Right renal pelvis (tissue), 4 donors: ENCODE measurements at regions not wholly inside any gene's neighbourhood (a gene's known extent, or its start where the extent isn't known, plus 50 kb on each side); places are given as distances from the start of the nearest gene placed in this dataset.

Source experiments
- DNase-seq, 4 donors: peaks; one replicate each; pipeline ENCODE4 v3.0.0-alpha.2; 2013; ENCODE audit warnings: low read depth in 4 of 4, low spot score in 3 of 4, missing footprints in 1 of 4

DNA sequence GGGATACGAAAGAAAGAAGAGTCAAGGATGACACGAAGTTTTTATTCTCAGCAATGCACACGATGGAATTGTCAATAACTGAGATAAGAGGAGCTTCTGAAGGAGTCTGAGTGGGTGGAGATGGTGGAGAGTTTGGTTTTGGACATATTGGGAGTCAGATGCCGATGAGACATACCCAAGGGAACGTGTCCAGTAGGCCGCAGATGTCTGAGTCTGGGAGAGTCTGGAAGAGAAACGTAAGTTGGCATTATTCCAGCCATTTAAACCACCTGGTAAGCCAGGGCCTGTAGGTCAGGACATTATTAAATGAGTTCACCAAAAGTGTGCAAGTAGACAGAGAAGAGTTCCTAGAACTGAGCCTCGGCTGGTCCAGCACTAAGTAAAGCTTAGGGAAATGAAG, 478.3 kb upstream of the CDH5 start:
- DNase-seq, result no peak

- no peak for DNase-seq
These were observed 482.5 kb upstream of the CDH5 start for GRCh38 chr16:65884018-65884417.

GRCh38 chr16:65878347-65878746, 488.1 kb upstream of the CDH5 start:
- DNase-seq, result no peak

DNA sequence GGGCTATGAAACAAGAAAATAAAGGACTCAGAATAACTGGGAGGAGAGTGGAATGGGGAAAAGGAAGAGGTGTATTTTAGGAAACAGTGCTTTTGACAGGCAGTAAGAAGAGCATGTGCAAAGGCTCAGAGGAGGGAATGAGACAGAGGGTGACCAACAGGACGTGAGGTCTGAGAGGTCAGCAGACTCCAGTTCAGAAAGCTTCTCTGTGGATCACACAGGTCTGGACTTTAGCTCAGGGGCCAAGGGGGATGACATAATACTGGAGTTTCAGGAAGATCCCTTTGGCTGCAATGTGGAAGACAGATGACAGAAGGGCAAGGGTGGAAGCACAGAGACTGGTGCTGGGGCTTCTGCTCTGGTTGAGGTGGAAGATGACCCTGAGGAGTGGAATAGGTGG, 489.9 kb upstream of the CDH5 start:
- no peak for DNase-seq

GRCh38 chr16:65876056-65876408, 490.5 kb upstream of the CDH5 start:
- no peak for DNase-seq

GRCh38 chr16:65875381-65876055, 491.0 kb upstream of the CDH5 start:
- DNase-seq, result no peak

- no peak for DNase-seq
These were observed 497.2 kb upstream of the CDH5 start for GRCh38 chr16:65869261-65869660.

- DNase-seq, result no peak
These were observed 499.1 kb upstream of the CDH5 start for GRCh38 chr16:65867276-65867960.

DNA sequence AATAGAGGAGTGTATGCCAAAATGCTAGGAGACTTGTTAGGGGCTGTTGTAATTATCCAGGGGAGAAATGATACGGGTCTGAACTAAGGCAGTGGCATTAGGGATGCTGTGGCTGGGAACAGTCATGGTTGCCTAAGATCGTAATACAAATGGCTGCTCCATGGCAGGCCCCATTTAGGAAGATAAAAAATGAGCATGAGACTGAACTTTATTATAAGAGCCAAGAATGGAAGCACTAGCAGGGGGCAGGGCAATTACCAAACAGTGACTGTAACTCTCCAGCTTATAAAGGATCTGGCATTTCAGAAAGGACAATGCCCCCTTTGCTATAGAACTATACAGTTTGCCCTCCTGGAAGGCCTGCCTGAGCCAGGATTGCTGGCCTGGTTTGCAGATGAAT, 503.3 kb upstream of the CDH5 start:
- no peak for DNase-seq

DNA sequence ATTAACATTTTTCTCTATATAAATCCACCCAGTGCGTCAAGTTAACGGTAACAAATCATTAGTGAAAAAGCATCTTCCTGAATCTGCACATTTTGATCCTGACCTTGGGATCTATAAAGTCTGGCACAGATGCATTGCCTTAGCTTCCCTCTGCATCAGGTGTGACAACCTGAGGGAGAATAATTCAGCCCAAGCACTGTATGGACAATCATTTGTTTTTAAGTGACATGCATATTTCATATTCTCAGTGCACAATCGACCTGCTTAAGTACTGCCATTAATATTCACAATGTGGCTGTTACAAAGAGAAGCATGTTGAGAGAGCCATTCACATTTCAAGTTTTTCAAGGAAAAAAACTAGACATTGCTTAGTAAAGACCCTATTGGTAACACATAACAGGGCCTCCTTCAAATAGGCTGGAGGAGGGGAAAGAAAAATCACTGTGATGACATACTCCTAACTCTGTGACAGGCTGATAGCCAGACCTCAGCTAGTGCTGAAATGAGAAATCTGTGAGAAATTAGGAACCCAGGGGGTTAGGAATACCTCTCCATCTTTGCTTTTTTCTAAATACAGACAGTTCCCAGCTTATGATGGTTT, 505.3 kb upstream of the CDH5 start:
- DNase-seq, result no peak

- DNase-seq, result no peak
These were observed 511.0 kb upstream of the CDH5 start for GRCh38 chr16:65855171-65856145.

DNA sequence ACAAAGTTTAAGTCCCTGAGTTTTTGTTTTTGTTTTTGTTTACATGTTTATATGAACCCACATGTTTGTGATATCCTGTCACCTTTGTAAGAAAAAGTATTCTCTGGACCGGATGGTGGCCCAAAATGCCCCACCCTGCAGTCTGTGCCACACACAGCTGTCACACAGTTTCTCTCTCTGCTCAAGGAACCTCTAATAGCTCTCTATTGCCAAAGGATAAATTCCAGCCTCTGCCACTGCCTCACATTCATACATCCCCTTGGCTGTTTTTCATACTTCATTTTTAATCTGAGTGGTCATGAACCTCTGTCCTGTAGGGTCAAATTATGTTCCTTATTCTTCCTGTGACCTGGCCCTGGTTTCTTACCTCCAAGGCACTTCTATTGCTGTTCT, 520.3 kb upstream of the CDH5 start:
- no peak for DNase-seq

DNA sequence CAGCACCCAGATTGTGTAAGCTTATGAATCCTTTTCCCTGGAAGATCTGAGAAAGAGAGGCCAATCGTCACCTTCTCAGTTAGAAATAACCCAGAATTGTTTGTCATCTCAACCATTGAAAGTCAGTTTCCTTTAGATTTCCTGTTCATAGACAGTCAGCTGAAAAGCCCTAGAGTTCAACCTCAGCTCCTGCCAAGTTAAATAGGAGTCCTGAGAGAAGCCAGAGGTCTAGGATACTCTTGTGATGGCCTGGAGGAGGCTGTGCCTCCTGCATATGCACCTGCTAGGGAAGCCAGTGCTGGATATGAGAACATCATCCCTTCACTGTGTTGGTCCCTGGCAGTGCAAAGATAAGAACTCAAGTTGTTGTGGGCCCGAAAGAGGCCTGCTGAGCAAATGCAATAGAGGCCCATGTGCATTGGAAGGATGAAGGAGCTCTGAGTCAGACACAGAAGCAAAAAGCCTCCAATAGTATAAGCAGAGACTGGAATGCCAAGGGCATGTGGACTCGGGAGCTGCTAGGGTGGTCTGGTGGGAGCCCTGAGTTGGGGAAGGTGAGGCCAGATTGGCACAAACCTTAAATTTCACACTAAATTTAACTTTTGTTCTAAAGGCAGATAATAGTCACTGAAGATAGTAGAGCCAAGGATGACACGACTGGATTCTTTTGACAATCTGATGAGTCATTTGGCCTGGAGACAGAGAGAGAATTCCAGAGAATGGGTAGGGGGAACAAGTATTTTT, 520.9 kb upstream of the CDH5 start:
- DNase-seq, result no peak

GRCh38 chr16:65843941-65844340, 522.5 kb upstream of the CDH5 start:
- DNase-seq, result no peak

- no peak for DNase-seq
These were observed 524.4 kb upstream of the CDH5 start for GRCh38 chr16:65842067-65842466.

GRCh38 chr16:65838001-65838400, 528.5 kb upstream of the CDH5 start:
- no peak for DNase-seq

DNA sequence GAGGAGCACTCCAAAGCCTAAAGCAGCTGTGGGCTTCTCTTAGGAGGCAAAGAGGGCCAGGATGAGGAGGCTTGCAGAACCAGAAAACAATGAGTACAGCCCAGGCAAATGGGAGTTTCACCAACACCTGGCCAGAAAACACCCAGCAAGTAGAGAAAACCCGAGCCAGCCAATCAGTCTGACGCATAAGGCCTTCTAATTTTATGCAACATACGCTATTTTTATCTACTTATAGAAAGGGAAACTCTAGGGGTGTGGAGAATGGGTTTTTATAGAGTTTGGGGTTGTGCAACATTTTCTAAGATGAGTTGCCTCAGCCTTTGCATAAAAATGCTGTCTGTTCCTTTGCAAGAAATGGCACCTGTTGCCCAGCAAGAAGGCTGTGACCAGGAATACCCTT, 529.0 kb upstream of the CDH5 start:
- DNase-seq, result no peak

DNA sequence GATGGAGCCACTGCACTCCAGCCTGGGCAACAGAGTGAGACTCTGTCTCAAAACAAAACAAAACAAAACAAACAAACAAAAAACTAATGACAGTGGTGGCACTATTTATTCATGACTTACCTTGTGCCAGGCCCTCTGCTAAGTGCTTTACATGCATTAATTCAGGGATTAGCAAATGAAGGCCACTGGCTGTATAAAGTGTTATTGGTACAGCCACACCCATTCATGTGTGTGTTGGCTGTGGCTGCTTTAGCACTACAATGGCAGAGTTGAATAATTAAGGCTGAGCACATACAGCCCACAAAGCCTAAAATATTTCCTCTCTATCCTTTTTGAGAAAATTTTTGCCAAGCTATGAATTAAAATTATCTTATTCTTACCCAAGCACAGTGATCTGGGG, 531.8 kb upstream of the CDH5 start:
- no peak for DNase-seq

- no peak for DNase-seq
These were observed 533.2 kb upstream of the CDH5 start for GRCh38 chr16:65833171-65833871.

DNA sequence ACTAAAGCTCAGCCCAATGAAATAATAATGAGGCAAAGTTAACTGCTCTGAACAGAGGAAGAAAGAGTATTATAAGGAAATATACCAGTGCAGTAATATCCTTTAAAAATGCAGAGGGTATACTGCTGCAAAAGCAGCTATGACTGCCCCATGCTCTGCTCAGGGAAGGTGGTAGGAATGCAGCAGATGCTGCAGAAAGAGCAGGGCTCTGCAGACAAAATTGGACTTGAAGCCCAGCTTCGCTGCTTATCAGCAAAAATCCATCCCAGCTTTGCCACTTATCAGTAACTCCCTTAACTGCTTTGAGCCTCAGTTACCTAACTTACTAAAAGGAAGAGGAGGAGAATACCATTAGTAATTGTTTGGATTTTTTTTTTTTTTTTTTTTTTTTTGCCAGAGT, 533.8 kb upstream of the CDH5 start:
- no peak for DNase-seq
